ENCODE measurements at regions not wholly inside any gene's neighbourhood (a gene's known extent, or its start where the extent isn't known, plus 50 kb on each side); places are given as distances from the start of the nearest gene placed in this dataset.
A peak's percentile ranks its signal among the peaks of the same experiment; 100 is the strongest.

DNA sequence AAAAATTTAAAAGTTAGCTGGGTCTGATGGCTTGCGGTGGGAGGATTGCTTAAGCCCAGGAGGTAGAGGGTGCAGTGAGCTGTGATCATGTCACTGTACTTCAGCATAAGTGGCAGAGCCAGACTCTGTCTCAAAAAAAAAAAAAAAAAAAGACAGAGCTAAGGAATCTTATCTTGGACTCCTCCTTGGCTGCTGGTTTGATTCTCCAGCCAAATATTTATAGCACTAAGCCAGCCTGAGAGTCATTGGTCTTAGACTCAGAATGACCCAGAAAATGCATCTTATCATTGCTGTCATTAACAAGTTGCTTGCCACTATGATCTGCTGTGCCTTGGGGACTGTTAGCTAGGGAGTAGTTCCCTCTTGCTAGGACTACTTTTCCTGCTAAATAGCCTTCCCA is 164.7 kb downstream of the GNAT3 start:
- peaks cover 26% of the 10 kb centered on the region for H3K4me1 ChIP-seq (ENCODE audit: insufficient read depth)
- in situ Hi-C loops (cut with MboI), result no loop called here
- peak; percentile 50 for DNase-seq
- H3K9ac ChIP-seq, result no peak overlapping the region
- no peaks in the 10 kb centered on the region for H3K9me2 ChIP-seq (ENCODE audit: insufficient read depth)
- 0 to 8% methylated on average over 1 of the region's 1 CpG for WGBS, 2 experiments (ENCODE audit: low coverage in 1 of 2, low lambda C conversion rate in 2 of 2, missing lambda C conversion rate in 2 of 2)
- no peaks in the 10 kb centered on the region for H3K27me3 ChIP-seq (replicated peaks; ENCODE audit: insufficient read depth)
- no peak overlapping the region; the same call in 1 of the 2 replicates for H2AFZ ChIP-seq
- TF ChIP-seq EZH2 (IDR thresholded peaks at IDR 0.05; ENCODE audit: insufficient read depth, poor library complexity, severe bottlenecking) (no peak), EZH2phosphoT487 (IDR thresholded peaks at IDR 0.05; ENCODE audit: insufficient read depth, low read depth) (no peak)
- no peaks in the 10 kb centered on the region for H3K9me3 ChIP-seq (ENCODE audit: low read depth)
- H4K20me1 ChIP-seq (ENCODE audit: insufficient read depth), result no peaks in the 10 kb centered on the region
- peak overlapping the region; percentile 20; the same call in 1 of the 2 replicates for H3K4me3 ChIP-seq
- no peaks in the 10 kb centered on the region for H3K36me3 ChIP-seq (ENCODE audit: low read depth)
- no peaks in the 10 kb centered on the region for H3K79me2 ChIP-seq (ENCODE audit: insufficient read depth)
- H3K27ac ChIP-seq, result peak overlapping the region; percentile 46
- peaks cover 25% of the 10 kb centered on the region for H3F3A ChIP-seq (ENCODE audit: insufficient read depth)
- peak overlapping the region; percentile 55 for H3K4me2 ChIP-seq (ENCODE audit: unreplicated experiment)

DNA sequence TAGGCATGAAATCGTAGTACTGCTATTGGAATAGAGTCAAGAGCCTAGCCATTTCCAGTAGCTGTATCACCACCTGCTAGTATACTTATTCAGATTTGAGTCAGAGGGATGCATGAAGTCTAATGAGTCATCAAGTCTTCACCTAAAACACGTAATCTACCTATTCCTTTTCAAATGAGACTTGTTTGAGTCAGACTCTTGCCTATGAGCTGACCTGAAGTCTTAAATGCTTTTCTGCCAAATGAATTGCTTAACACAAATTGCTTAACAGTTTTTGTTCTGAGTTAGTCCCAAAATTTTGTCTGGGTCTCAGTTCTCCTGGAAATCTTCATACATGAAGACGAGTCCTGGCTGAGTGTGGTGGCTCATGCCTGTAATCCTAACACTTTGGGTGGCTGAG is 165.2 kb downstream of the GNAT3 start:
- Histone ChIP-seq H3K4me3 (peak overlapping the region; percentile 20; the same call in 1 of the 2 replicates), H3K9me2 (ENCODE audit: insufficient read depth) (no peaks in the 10 kb centered on the region), H3K27ac (peak overlapping the region; percentile 46), H2AFZ (no peak overlapping the region; the same call in 1 of the 2 replicates), H3F3A (ENCODE audit: insufficient read depth) (peaks cover 25% of the 10 kb centered on the region), H3K4me2 (ENCODE audit: unreplicated experiment) (peak overlapping the region; percentile 55), H3K79me2 (ENCODE audit: insufficient read depth) (no peaks in the 10 kb centered on the region), H3K9me3 (ENCODE audit: low read depth) (no peaks in the 10 kb centered on the region), H3K4me1 (ENCODE audit: insufficient read depth) (peaks cover 26% of the 10 kb centered on the region), H3K36me3 (ENCODE audit: low read depth) (no peaks in the 10 kb centered on the region), H4K20me1 (ENCODE audit: insufficient read depth) (no peaks in the 10 kb centered on the region), H3K27me3 (replicated peaks; ENCODE audit: insufficient read depth) (no peaks in the 10 kb centered on the region), H3K9ac (no peak overlapping the region)
- TF ChIP-seq EZH2phosphoT487 (IDR thresholded peaks at IDR 0.05; ENCODE audit: insufficient read depth, low read depth) (no peak), EZH2 (IDR thresholded peaks at IDR 0.05; ENCODE audit: insufficient read depth, poor library complexity, severe bottlenecking) (no peak)
- peak; percentile 78 for DNase-seq
- WGBS, 2 experiments (ENCODE audit: low coverage in 1 of 2, low lambda C conversion rate in 2 of 2, missing lambda C conversion rate in 2 of 2), result 1 to 9% methylated on average over 3 of the region's 3 CpGs
- in situ Hi-C loops (cut with MboI), result no loop called here

DNA sequence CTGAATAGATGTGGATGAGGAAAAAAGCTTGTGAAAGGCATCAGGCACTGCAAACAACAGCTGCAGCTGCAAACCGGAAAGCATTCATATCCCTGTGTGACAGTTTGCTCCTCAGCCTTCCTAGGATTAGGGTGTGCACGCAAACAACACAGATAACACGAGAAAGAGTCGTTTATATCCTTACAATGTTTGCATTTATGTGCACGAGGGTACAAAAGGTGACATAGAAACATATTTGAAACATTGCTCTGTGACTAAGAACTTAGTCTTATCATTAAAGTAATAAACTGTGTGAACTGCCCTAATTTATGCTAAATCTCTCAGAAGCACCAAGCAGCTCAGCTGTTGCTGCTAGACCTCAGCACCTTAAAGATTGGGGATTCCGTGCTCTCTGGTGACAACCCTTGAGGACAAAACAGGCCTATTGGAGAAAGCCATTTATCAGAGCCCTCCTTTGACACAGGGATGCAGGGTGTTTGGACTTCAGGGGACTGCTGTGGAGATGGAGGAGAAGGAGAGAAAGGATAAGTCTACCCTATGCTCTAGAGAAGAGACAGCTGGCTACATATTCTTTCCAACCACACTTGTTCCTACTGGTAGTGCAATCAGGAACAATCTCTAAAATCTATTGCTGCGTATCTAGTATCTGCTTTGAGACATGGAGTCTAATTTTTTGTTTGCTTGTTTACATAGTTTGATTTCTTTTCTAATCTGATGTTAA is 176.2 kb downstream of the GNAT3 start:
- Histone ChIP-seq H3K4me1 (ENCODE audit: insufficient read depth) (peaks cover 3% of the 10 kb centered on the region), H3K9ac (no peak overlapping the region), H3K9me2 (ENCODE audit: insufficient read depth) (no peaks in the 10 kb centered on the region), H3K36me3 (ENCODE audit: low read depth) (no peaks in the 10 kb centered on the region), H3K79me2 (ENCODE audit: insufficient read depth) (no peaks in the 10 kb centered on the region), H3K27ac (no peak overlapping the region), H3K27me3 (replicated peaks; ENCODE audit: insufficient read depth) (no peaks in the 10 kb centered on the region), H2AFZ (no peak overlapping the region), H3F3A (ENCODE audit: insufficient read depth) (no peaks in the 10 kb centered on the region), H3K9me3 (ENCODE audit: low read depth) (no peaks in the 10 kb centered on the region), H3K4me2 (ENCODE audit: unreplicated experiment) (no peak overlapping the region), H3K4me3 (no peak overlapping the region), H4K20me1 (ENCODE audit: insufficient read depth) (no peaks in the 10 kb centered on the region)
- in situ Hi-C loops (cut with MboI), result no loop called here
- TF ChIP-seq EZH2phosphoT487 (IDR thresholded peaks at IDR 0.05; ENCODE audit: insufficient read depth, low read depth) (no peak), EZH2 (IDR thresholded peaks at IDR 0.05; ENCODE audit: insufficient read depth, poor library complexity, severe bottlenecking) (no peak)
- 86 to 89% methylated on average over 7 of the region's 7 CpGs for WGBS, 2 experiments (ENCODE audit: low coverage in 1 of 2, low lambda C conversion rate in 2 of 2, missing lambda C conversion rate in 2 of 2)
- no peak for DNase-seq

DNA sequence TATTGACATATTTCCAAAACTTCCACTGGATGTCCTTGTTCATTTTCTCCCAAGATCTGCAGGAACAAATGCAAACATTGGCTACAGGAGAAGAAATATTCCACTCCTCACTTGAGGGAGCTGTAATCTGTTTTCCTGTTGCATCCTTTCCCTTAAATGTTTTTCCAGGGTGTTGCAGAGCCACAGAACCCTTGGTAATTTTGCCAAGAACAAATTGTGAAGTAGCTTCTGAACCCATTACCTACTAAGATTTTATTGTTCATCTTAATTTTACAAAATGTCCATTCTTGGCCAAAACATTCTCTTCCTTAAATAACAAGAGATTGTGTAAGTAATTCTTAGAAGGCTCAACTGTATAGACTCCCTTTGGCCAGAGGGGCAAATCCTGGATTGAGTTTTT is 177.0 kb downstream of the GNAT3 start:
- Histone ChIP-seq H4K20me1 (ENCODE audit: insufficient read depth) (no peaks in the 10 kb centered on the region), H3K79me2 (ENCODE audit: insufficient read depth) (no peaks in the 10 kb centered on the region), H3F3A (ENCODE audit: insufficient read depth) (peaks cover 3% of the 10 kb centered on the region; the same call in 1 of the 2 replicates), H3K9me2 (ENCODE audit: insufficient read depth) (no peaks in the 10 kb centered on the region), H3K4me2 (ENCODE audit: unreplicated experiment) (no peak overlapping the region), H3K9me3 (ENCODE audit: low read depth) (no peaks in the 10 kb centered on the region), H3K4me3 (no peak overlapping the region), H3K27me3 (replicated peaks; ENCODE audit: insufficient read depth) (no peaks in the 10 kb centered on the region), H2AFZ (no peak overlapping the region), H3K27ac (no peak overlapping the region), H3K9ac (no peak overlapping the region), H3K4me1 (ENCODE audit: insufficient read depth) (peaks cover 11% of the 10 kb centered on the region), H3K36me3 (ENCODE audit: low read depth) (no peaks in the 10 kb centered on the region)
- in situ Hi-C loops (cut with MboI), result no loop called here
- TF ChIP-seq EZH2 (IDR thresholded peaks at IDR 0.05; ENCODE audit: insufficient read depth, poor library complexity, severe bottlenecking), result no peak
- TF ChIP-seq EZH2phosphoT487 (IDR thresholded peaks at IDR 0.05; ENCODE audit: insufficient read depth, low read depth), result no peak
- no peak for DNase-seq
